ENCODE measurements at regions not wholly inside any gene's neighbourhood (a gene's known extent, or its start where the extent isn't known, plus 50 kb on each side); places are given as distances from the start of the nearest gene placed in this dataset.

DNA sequence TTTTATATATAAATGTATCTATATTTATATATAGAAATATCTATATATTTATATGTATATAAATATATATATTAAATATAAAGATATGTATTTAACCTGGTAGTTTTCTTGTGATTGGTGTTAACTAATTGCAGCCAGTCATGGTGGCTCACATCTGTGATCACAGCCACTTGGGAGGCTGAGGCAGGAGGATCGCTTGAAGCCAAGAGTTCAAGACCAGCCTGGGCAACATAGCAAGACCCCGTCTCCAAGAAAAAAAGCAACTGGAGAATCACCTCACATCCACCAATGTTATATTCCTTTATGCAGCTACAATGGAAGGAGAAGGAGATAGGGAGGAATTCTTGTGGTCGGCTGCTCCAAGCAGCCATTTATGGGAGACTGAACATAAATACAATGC is 224.9 kb downstream of the BAMBI start:
- Mint-ChIP-seq H3K36me3 (no peaks in the 10 kb centered on the region), H3K9me3 (no peaks in the 10 kb centered on the region), H3K4me1 (no peaks in the 10 kb centered on the region), H3K4me3 (no peak overlapping the region), H3K27me3 (ENCODE audit: low read depth in 2 of 2) (no peaks in the 10 kb centered on the region), H3K27ac (no peak overlapping the region)
- Histone ChIP-seq H3K4me3 (ENCODE audit: low read length) (no peak overlapping the region), H3K36me3 (ENCODE audit: control insufficient read depth, insufficient read depth, low read length) (no peaks in the 10 kb centered on the region), H3K27me3 (ENCODE audit: control insufficient read depth, insufficient read depth, low read length) (no peaks in the 10 kb centered on the region), H3K4me1 (ENCODE audit: control insufficient read depth, insufficient read depth, low read length) (no peaks in the 10 kb centered on the region), H3K27ac (ENCODE audit: low read length) (no peak overlapping the region), H3K9me3 (ENCODE audit: control insufficient read depth, insufficient read depth, low read length) (no peaks in the 10 kb centered on the region)
- ATAC-seq (no peak), DNase-seq (no peak)
- intact Hi-C loops (cut with micrococcal nuclease): no loop called here
- WGBS (ENCODE audit: insufficient coverage): 100% methylated on average over 1 of the region's 3 CpGs
- TF ChIP-seq, protein P1, sequence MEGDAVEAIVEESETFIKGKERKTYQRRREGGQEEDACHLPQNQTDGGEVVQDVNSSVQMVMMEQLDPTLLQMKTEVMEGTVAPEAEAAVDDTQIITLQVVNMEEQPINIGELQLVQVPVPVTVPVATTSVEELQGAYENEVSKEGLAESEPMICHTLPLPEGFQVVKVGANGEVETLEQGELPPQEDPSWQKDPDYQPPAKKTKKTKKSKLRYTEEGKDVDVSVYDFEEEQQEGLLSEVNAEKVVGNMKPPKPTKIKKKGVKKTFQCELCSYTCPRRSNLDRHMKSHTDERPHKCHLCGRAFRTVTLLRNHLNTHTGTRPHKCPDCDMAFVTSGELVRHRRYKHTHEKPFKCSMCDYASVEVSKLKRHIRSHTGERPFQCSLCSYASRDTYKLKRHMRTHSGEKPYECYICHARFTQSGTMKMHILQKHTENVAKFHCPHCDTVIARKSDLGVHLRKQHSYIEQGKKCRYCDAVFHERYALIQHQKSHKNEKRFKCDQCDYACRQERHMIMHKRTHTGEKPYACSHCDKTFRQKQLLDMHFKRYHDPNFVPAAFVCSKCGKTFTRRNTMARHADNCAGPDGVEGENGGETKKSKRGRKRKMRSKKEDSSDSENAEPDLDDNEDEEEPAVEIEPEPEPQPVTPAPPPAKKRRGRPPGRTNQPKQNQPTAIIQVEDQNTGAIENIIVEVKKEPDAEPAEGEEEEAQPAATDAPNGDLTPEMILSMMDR (IDR thresholded peaks at IDR 0.05): no peak

DNA sequence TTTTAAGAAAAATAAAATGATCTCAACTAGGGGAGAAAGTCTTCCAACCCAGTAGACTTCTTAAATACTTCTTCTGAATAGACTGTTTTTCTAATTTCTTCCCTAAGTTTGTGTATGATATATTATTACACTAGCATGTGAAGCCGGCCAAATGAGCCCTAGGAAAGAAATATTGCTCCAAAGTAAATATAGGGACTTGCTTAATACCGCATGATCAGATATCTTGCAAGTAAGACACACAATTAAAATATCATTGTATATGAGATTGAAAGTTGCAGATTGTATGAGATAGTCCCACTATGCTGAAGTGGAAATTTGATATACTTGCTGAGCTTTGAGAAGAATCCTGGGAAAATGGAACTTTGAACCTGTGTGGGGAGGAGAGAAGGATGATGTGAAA is 225.7 kb downstream of the BAMBI start:
- Mint-ChIP-seq H3K27me3 (ENCODE audit: low read depth in 2 of 2) (no peaks in the 10 kb centered on the region), H3K36me3 (no peaks in the 10 kb centered on the region), H3K4me3 (no peak overlapping the region), H3K27ac (no peak overlapping the region), H3K9me3 (no peaks in the 10 kb centered on the region), H3K4me1 (no peaks in the 10 kb centered on the region)
- TF ChIP-seq, protein P1 (IDR thresholded peaks at IDR 0.05): no peak
- Histone ChIP-seq H3K27ac (ENCODE audit: low read length) (no peak overlapping the region), H3K4me3 (ENCODE audit: low read length) (no peak overlapping the region), H3K9me3 (ENCODE audit: control insufficient read depth, insufficient read depth, low read length) (no peaks in the 10 kb centered on the region), H3K27me3 (ENCODE audit: control insufficient read depth, insufficient read depth, low read length) (no peaks in the 10 kb centered on the region), H3K4me1 (ENCODE audit: control insufficient read depth, insufficient read depth, low read length) (no peaks in the 10 kb centered on the region), H3K36me3 (ENCODE audit: control insufficient read depth, insufficient read depth, low read length) (no peaks in the 10 kb centered on the region)
- intact Hi-C loops (cut with micrococcal nuclease): no loop called here
- 83% methylated on average over 1 of the region's 2 CpGs for WGBS (ENCODE audit: insufficient coverage)
- DNase-seq (no peak), ATAC-seq (no peak)

DNA sequence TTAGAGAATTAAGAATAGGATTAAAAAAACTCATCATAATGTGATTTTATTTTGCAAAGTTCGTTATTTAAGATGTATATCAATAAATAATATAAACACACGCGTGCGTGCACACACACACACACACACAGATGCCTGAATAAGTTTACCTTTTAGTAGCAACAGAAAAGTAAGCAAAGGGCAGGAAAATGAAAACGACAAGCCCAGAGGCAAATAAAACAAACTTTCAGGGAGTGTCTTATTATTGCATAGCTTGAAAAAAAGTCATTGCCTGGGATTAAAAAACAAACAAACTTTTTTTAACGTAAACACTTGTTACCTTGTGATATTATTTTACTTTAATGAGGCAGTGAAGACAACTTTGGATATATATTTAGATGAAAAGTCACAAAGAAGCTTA is 226.4 kb downstream of the BAMBI start:
- Mint-ChIP-seq H3K27me3 (ENCODE audit: low read depth in 2 of 2) (no peaks in the 10 kb centered on the region), H3K27ac (no peak overlapping the region), H3K9me3 (no peaks in the 10 kb centered on the region), H3K36me3 (no peaks in the 10 kb centered on the region), H3K4me1 (no peaks in the 10 kb centered on the region), H3K4me3 (no peak overlapping the region)
- no peaks in the 10 kb centered on the region for H3K9me3 ChIP-seq (ENCODE audit: control insufficient read depth, insufficient read depth, low read length)
- H3K4me1 ChIP-seq (ENCODE audit: control insufficient read depth, insufficient read depth, low read length): no peaks in the 10 kb centered on the region
- H3K4me3 ChIP-seq (ENCODE audit: low read length): no peak overlapping the region
- DNase-seq: no peak
- ATAC-seq: no peak
- H3K27me3 ChIP-seq (ENCODE audit: control insufficient read depth, insufficient read depth, low read length): no peaks in the 10 kb centered on the region
- WGBS (ENCODE audit: insufficient coverage): 100% methylated on average over 1 of the region's 6 CpGs
- intact Hi-C loops (cut with micrococcal nuclease): no loop called here
- H3K36me3 ChIP-seq (ENCODE audit: control insufficient read depth, insufficient read depth, low read length): no peaks in the 10 kb centered on the region
- TF ChIP-seq, protein P1 (IDR thresholded peaks at IDR 0.05): no peak
- no peak overlapping the region for H3K27ac ChIP-seq (ENCODE audit: low read length)

DNA sequence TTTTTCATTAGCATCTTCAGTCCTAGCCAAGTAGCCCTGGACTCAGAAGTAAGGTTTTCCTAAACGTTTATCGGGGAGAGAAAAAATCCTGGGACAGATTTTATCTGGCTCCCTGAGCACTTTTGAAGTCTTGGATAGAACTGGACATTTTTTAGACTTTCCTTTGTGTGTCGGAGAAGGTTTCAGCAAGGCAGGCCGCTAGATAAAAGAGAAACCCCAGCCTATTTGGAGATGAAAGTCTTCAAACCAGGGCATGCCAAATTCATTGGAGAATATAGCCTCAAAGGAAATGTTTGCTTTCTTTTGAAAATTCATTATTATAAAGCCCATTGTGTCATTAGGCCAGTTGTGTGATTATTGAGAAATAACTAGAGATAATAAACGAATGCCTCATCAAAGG is 228.1 kb downstream of the BAMBI start:
- Mint-ChIP-seq H3K36me3 (no peaks in the 10 kb centered on the region), H3K27me3 (ENCODE audit: low read depth in 2 of 2) (no peaks in the 10 kb centered on the region), H3K9me3 (no peaks in the 10 kb centered on the region), H3K27ac (no peak overlapping the region), H3K4me3 (no peak overlapping the region), H3K4me1 (no peaks in the 10 kb centered on the region)
- intact Hi-C loops (cut with micrococcal nuclease): no loop called here
- no peaks in the 10 kb centered on the region for H3K9me3 ChIP-seq (ENCODE audit: control insufficient read depth, insufficient read depth, low read length)
- DNase-seq: no peak
- no peaks in the 10 kb centered on the region for H3K36me3 ChIP-seq (ENCODE audit: control insufficient read depth, insufficient read depth, low read length)
- no peaks in the 10 kb centered on the region for H3K4me1 ChIP-seq (ENCODE audit: control insufficient read depth, insufficient read depth, low read length)
- H3K27ac ChIP-seq (ENCODE audit: low read length): no peak overlapping the region
- whole genome bisulfite sequencing (ENCODE audit: insufficient coverage): 93% methylated on average over 4 of the region's 5 CpGs
- H3K4me3 ChIP-seq (ENCODE audit: low read length): no peak overlapping the region
- TF ChIP-seq, protein P1 (IDR thresholded peaks at IDR 0.05): no peak
- no peaks in the 10 kb centered on the region for H3K27me3 ChIP-seq (ENCODE audit: control insufficient read depth, insufficient read depth, low read length)
- ATAC-seq: no peak

Measured in natural killer cell (primary cell).